Body of pancreas (tissue), 4 donors: ENCODE measurements at regions not wholly inside any gene's neighbourhood (a gene's known extent, or its start where the extent isn't known, plus 50 kb on each side); places are given as distances from the start of the nearest gene placed in this dataset.

Experiments used
- ATAC-seq: fragments of 150-250 bp; one replicate; pipeline ENCODE4 v1.9.1; 2016
- DNase-seq, 4 donors: peaks; one replicate each; pipeline ENCODE4 v3.0.0-alpha.2; 2019
- H3K27ac ChIP-seq, 4 donors: fragments of 200-600 bp; sonication (generic); 1 replicate in 3 of 4; 2 replicates in 1 of 4; pipeline versions ENCODE4 v1.5.1 to v1.6.1; 2016 to 2019; ENCODE audit warnings: mild to moderate bottlenecking in 1 of 4, mixed read lengths in 1 of 4, moderate library complexity in 1 of 4
- H3K27me3 ChIP-seq, 2 donors: fragments of 200-600 bp; sonication (generic); one replicate each; pipeline ENCODE4 v1.6.0; 2016; ENCODE audit warnings: mild to moderate bottlenecking in 1 of 2
- H3K36me3 ChIP-seq, 2 donors: fragments of 200-600 bp; sonication (generic); replicated peaks in 1 of 2; 2 replicates each; pipeline ENCODE4 v1.5.1; 2016; ENCODE audit warnings: low read depth in 2 of 2; ENCODE audit not compliant: insufficient read depth in 1 of 2
- H3K4me1 ChIP-seq: fragments of 200-600 bp; sonication (generic); one replicate; pipeline ENCODE4 v1.6.0; 2016
- H3K4me3 ChIP-seq, 2 donors: fragments of 200-600 bp; sonication (generic); 1 replicate in 1 of 2; 2 replicates in 1 of 2; pipeline ENCODE4 v1.5.1; 2016 to 2019
- H3K9me3 ChIP-seq, 3 donors: fragments of 200-600 bp; sonication (generic); 1 replicate in 2 of 3; 2 replicates in 1 of 3; pipeline ENCODE4 v1.5.1; 2016
- POLR2A ChIP-seq, 3 donors: fragments of 450-650 bp; IDR thresholded peaks; one replicate each; pipeline ENCODE4 v1.6.1; 2016; ENCODE audit warnings: antibody characterized with exemption in 3 of 3, mild to moderate bottlenecking in 2 of 3
- WGBS, 2 donors: methylation state at CpG; one replicate each; pipeline ENCODE4 v1.1.5; 2017; 5-methylcytosine and 5-hydroxymethylcytosine counted together
- intact Hi-C: fragments of 100-400 bp; cut with DNase I; formaldehyde crosslinking; loops from one replicate; pipeline ENCODE4 v1.15.1; 2023
- TF ChIP-seq, protein P1 (sequence below), 7 experiments: fragments of 450-650 bp in 4 of 7; fragments of 200-600 bp in 3 of 7; sonication (generic) in 3 of 7; IDR thresholded peaks; one replicate each; pipeline ENCODE4 v1.5.1; 2016 to 2019; ENCODE audit warnings: antibody characterized with exemption in 7 of 7

DNA sequence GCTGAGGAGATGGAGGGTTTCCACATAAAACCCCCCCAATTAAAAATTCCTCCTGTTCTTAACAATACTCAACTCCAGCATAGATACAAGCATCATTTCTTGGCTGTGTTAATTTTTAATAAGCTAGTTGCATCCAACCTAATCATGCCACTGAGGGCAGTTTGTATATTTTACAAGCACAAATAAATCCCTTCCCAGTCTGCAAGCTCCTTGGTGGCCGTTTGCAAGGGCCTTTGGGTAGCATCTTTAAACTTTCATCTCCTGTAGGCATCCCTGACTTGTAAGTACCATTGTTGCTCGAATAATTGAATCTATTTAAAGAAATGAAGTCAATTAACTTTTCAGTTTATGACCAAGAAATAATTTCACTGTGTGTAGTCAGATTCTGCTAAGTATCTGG, 103.5 kb upstream of the AJAP1 start:
- TF ChIP-seq, protein P1, sequence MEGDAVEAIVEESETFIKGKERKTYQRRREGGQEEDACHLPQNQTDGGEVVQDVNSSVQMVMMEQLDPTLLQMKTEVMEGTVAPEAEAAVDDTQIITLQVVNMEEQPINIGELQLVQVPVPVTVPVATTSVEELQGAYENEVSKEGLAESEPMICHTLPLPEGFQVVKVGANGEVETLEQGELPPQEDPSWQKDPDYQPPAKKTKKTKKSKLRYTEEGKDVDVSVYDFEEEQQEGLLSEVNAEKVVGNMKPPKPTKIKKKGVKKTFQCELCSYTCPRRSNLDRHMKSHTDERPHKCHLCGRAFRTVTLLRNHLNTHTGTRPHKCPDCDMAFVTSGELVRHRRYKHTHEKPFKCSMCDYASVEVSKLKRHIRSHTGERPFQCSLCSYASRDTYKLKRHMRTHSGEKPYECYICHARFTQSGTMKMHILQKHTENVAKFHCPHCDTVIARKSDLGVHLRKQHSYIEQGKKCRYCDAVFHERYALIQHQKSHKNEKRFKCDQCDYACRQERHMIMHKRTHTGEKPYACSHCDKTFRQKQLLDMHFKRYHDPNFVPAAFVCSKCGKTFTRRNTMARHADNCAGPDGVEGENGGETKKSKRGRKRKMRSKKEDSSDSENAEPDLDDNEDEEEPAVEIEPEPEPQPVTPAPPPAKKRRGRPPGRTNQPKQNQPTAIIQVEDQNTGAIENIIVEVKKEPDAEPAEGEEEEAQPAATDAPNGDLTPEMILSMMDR (IDR thresholded peaks at IDR 0.05): no peak
- no peak for TF ChIP-seq POLR2A (IDR thresholded peaks at IDR 0.05)
- DNase-seq (no peak), ATAC-seq (no peak)
- H3K27me3 ChIP-seq: no peaks in the 10 kb centered on the region
- intact Hi-C loops: no loop called here
- H3K27ac ChIP-seq: no peak overlapping the region
- H3K4me1 ChIP-seq: no peaks in the 10 kb centered on the region
- 11 to 14% methylated on average over 2 of the region's 2 CpGs for WGBS, 2 donors
- H3K36me3 ChIP-seq: no peaks in the 10 kb centered on the region
- H3K9me3 ChIP-seq: no peaks in the 10 kb centered on the region
- H3K4me3 ChIP-seq: no peak overlapping the region

DNA sequence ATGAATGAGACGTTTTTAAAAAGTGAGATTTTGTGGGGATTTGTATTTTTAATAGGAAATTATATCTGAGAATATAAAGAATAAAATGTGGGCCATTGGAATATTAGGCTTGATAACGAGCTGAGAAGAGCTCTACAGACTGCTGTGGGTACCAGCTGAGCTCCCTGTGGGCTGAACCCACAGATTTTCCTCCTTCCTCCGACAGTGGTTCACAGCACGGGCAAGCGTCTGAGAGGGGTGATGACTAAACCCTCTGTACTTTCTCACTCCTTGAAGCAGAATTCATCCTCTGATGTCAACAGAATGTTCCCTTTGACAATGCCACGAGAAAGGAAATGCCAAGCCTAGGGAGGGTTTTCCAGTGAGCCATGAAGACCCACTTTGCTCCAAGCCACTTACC, 102.7 kb upstream of the AJAP1 start:
- WGBS, 2 donors: 42 to 49% methylated on average over 6 of the region's 6 CpGs
- Histone ChIP-seq H3K36me3 (no peaks in the 10 kb centered on the region), H3K27me3 (no peaks in the 10 kb centered on the region), H3K4me1 (no peaks in the 10 kb centered on the region), H3K4me3 (no peak overlapping the region), H3K9me3 (no peaks in the 10 kb centered on the region), H3K27ac (no peak overlapping the region)
- intact Hi-C loops: no loop called here
- TF ChIP-seq, protein P1 (IDR thresholded peaks at IDR 0.05): no peak
- TF ChIP-seq POLR2A (IDR thresholded peaks at IDR 0.05): no peak
- ATAC-seq (no peak), DNase-seq (no peak)

DNA sequence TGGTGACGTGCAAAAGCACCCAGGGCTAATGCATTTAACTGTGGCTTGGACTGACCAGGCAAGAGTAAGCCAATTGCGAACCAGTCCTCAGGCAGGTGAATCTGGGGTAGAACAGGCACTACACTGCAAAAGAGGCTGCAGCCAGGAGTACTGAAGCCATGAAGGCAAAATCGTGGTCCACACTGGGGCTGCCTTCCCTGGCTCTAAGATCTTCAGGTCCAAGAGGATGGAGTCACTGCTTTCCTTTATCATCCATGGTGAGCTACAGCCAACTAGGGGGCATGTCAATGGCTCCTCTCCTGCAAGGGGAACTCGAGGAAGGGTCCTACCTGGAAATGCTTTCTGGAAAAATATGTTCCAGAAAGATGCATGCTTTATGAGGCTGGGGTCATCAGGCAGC, 100.6 kb upstream of the AJAP1 start:
- H3K27me3 ChIP-seq: no peaks in the 10 kb centered on the region
- intact Hi-C loops: no loop called here
- DNase-seq (no peak), ATAC-seq (no peak)
- H3K4me1 ChIP-seq: no peaks in the 10 kb centered on the region
- no peak for TF ChIP-seq POLR2A (IDR thresholded peaks at IDR 0.05)
- H3K9me3 ChIP-seq: no peaks in the 10 kb centered on the region
- 38 to 44% methylated on average over 4 of the region's 4 CpGs for WGBS, 2 donors
- H3K27ac ChIP-seq: no peak overlapping the region
- H3K4me3 ChIP-seq: no peak overlapping the region
- H3K36me3 ChIP-seq: no peaks in the 10 kb centered on the region

DNA sequence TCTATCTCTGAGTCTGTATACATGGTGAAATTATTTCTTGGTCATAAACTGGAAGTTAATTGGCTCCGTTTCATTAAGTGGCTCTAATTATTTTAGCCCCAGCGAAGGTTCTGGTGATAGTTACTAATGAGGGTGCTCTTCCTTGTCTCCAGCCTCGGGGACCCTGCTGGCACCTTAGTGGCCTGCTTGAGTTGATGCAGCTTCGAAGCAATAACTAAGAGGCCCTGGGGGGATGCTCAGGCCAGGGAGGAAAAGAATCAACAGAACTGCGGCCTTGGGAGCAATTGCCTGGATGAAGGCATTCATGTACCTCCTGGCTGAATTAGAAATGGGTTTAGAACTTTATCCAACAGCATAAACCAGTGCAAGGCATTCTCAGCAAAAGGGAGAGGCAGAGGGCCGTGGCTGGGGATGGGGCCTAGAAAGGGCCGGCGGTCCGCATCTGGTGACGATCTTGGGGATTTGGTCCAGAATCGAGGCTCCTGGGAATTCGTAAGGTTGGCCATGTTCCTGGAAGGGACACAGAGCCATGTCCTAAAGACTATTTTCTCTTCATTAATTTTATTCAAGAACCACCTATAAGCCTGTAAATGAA, 100.0 kb upstream of the AJAP1 start:
- no peak overlapping the region for H3K4me3 ChIP-seq
- 69 to 72% methylated on average over 12 of the region's 12 CpGs for WGBS, 2 donors
- intact Hi-C loops: no loop called here
- no peaks in the 10 kb centered on the region for H3K36me3 ChIP-seq
- H3K9me3 ChIP-seq: no peaks in the 10 kb centered on the region
- no peaks in the 10 kb centered on the region for H3K27me3 ChIP-seq
- H3K4me1 ChIP-seq: no peaks in the 10 kb centered on the region
- TF ChIP-seq, protein P1 (IDR thresholded peaks at IDR 0.05): no peak
- TF ChIP-seq POLR2A (IDR thresholded peaks at IDR 0.05): no peak
- ATAC-seq (no peak), DNase-seq (no peak)
- no peak overlapping the region for H3K27ac ChIP-seq

DNA sequence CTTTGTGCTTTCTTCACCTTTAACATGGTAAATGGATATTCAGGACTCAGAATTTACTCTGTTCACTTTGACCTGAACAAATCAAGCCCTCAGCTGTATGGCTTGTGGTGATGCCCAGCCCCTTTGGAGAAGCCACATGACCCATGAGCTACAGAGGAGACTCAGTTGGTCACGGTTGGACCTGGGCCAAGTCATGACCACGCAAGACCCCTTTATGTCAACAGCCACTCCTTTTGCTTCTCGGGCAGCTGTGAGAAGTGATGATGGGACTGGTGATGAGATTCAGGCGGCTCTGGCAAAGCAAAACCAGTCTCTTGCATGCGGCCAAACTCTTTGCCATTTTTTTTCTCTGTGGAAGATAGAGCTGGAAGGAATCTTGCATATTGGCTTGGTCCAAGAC, 96.5 kb upstream of the AJAP1 start:
- whole genome bisulfite sequencing, 2 donors: 47 to 49% methylated on average over 4 to 5 of the region's 5 CpGs
- ATAC-seq (no peak), DNase-seq (no peak)
- Histone ChIP-seq H3K4me1 (no peaks in the 10 kb centered on the region), H3K4me3 (no peak overlapping the region), H3K27me3 (no peaks in the 10 kb centered on the region), H3K36me3 (no peaks in the 10 kb centered on the region), H3K27ac (no peak overlapping the region), H3K9me3 (no peaks in the 10 kb centered on the region)
- TF ChIP-seq, protein P1 (IDR thresholded peaks at IDR 0.05): no peak
- no peak for TF ChIP-seq POLR2A (IDR thresholded peaks at IDR 0.05)
- intact Hi-C loops: no loop called here
